Left ventricle myocardium superior (tissue), 1 donor: ENCODE measurements at regions not wholly inside any gene's neighbourhood (a gene's known extent, or its start where the extent isn't known, plus 50 kb on each side); places are given as distances from the start of the nearest gene placed in this dataset.
"Not testable (repeated sequence)": the region's sequence is repeated elsewhere in the genome, so short reads cannot be mapped to it uniquely, and the experiment has no call there.

Experiments
- ATAC-seq: fragments of 200-7000 bp; cut with Tn5 transposase; one replicate; pipeline ENCODE4 v1.9.1; 2020; ENCODE audit warnings: mild to moderate bottlenecking, moderate library complexity
- DNase-seq: peaks from one replicate; pipeline ENCODE4 v3.0.0-alpha.2; 2020
- intact Hi-C: fragments of 100-400 bp; cut with micrococcal nuclease; formaldehyde crosslinking; loops from one replicate; pipeline ENCODE4 v1.11.0; 2022
- donor health status: DM: no; HTN: yes; CAD: no; lungs with severe emphysema.

- ATAC-seq, result no peak
- intact Hi-C loops, result no loop called here
- no peak for DNase-seq
Measured at GRCh38 chr10:130714742-130715467, 578.7 kb downstream of the GLRX3 start.

DNA sequence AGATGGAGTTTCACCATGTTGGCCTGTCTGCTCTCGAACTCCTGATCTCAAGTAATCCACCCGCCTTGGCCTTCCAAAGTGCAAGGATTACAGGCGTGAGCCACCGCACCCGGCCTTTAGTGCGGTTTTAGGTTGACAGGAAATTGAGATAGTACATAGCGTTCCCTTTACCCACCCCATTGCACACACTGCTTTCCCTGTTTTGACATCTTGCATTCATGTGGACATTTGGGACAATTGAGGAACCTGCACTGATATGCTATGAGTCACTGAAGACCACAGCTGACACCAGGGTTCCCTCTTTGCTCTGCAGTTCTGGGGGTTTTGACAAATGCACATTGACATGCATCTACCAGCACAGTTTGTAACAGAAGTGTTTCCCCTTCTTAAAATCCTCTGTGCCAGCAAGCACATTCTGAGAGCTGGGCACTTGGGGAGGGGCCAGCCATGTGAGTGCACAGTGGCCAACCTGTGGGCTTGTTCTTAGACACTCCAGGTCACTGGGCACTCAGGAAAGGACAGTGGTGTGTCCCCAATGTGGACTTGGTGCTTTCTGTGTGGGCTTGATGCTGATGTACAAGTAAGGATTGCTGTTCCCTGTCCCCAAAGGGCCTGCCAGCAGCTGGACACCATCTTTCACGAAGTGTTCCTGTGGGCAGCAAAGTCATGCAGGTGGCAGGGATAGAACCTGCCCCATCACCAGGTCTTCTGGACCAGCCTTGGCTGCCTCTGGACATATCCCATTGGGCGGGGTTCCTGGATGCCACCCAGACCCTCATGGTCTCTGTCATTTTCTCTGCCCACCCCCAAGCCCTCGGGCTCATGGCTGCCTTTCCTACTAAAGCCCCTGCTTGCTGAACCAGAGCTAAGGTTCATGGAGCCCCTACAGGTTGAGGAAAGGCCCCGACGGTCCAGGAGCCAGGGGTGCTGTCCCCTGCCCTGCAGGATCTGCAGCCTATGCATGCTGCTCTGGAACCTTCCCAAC lies 579.8 kb downstream of the GLRX3 start:
- ATAC-seq, result no peak
- intact Hi-C loops, result no loop called here
- DNase-seq, result no peak

DNA sequence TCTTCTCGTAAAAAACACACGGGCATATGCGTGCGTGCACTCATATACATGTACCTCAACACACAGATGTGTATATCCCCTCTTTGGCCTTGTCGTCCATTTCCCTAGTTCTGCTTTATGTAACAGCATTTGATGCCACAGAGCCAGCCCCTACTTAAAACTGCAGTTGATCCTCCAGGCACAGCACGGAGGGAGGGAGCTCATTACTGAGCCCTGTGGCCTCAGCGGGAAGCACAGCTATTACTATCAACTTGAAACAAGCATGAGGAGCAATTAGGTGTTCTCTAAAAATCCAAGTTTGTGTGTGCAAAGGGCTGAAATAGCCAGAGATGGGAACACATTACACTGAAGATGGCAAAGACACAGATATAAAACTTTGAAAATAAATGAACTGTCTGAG lies 580.9 kb downstream of the GLRX3 start:
- intact Hi-C loops, result no loop called here
- ATAC-seq (no peak), DNase-seq (no peak)

DNA sequence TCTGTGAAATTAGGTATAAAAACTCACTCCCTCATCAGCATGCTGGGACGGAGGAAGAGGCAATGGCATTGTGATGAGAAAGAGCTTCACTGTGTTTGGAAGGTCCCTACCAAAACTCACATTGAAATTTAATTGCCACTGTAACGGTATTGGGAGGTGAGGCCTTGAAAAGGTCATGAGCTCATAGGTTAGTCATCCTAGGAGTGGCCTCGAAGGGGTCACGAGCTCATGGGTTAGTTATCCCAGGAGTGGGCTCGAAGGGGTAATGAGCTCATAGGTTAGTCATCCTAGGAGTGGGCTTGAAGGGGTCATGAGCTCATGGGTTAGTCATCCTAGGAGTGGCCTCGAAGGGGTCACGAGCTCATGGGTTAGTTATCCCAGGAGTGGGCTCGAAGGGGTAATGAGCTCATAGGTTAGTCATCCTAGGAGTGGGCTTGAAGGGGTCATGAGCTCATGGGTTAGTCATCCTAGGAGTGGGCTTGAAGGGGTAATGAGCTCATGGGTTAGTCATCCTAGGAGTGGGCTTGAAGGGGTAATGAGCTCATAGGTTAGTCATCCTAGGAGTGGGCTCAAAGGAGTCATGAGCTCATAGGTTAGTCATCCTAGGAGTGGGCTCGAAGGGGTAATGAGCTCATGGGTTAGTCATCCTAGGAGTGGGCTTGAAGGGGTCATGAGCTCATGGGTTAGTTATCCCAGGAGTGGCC lies 582.7 kb downstream of the GLRX3 start:
- ATAC-seq, intact Hi-C loops: not testable (repeated sequence)

DNA sequence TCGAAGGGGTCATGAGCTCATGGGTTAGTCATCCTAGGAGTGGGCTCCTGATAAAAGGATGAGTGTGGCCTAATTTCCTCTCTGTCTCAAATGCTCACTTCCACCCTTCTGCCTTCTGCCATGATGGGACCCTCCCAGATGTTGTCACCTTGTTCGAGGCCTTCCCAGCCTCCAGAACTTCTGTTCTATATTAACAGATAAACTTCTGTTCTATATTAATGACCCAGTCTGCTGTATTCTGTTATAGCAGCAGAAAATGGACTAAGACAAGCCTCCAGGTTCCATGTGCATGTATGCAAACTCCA lies 583.2 kb downstream of the GLRX3 start:
- intact Hi-C loops, result no loop called here
- ATAC-seq, result no peak
- DNase-seq, result no peak

More for the DNA sequence above, 582.7 kb downstream of the GLRX3 start:
- DNase-seq, result not testable (repeated sequence)

DNA sequence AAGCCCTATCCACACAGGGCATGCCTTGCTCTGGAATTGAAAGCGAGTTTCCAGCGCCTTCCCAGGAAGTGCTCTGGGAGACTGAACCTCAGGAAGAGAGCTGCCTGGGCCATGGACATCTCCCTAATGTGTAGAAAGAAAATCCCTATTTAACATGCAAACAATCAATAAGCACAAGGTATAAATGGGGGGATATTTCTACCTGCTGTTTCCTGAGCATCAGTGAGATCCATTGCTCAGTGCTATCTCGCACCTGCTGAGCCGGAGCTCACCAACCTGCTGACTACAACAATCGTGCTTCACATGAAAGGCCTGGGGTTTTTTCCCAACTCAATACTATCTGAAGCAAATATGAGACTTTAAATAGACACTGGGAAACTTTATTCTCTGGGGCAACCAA lies 584.0 kb downstream of the GLRX3 start:
- intact Hi-C loops, result no loop called here
- ATAC-seq (no peak), DNase-seq (no peak)

GRCh38 chr10:130721971-130722370 lies 585.8 kb downstream of the GLRX3 start:
- DNase-seq (peak; percentile 1), ATAC-seq (no peak)
- intact Hi-C loops, result no loop called here

DNA sequence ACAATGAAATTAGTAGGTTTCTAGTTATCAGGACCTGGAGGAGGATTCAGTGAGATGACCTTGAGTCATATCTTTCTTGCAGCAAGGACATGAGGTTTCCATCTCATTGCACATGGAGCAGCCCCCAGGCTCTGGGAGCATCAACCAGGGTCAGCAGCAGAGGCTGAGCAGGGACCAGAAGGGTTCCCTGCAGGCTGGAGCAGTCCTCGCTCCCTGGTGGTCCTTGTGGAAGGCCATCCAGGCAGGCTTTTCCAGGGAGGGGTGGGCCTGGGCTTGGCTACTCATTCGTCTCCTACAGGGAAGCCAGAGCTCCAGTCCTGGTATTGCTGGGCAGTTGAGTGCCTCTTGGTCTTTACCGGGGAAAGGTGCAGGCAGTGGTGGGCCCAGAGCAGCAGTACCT lies 587.5 kb downstream of the GLRX3 start:
- DNase-seq (peak; percentile 4), ATAC-seq (no peak)
- intact Hi-C loops, result no loop called here

DNA sequence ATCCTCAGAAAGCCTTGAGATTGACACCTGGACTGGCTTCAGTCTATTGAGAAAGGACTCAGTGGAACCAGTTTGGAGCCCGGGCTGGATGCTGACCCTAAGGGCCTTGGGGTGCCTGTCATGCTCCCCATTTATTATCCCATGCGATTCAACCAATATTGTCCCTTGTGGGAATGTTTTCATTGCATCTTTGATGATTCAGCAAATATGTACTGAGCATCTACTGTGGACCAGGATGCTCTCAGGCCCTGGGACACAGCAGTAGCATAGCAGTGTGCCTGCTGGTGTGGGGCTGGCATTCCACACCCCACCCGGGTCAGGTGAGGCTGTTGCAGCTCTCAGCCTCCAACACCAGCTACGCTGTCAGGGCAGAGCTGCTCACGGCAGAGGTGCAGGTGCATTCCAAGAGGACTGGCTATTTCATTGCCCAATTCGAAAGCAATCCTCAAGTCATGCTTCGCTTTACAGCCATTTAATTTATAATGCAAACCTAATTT lies 586.0 kb downstream of the TCERG1L start:
- intact Hi-C loops, result no loop called here
- no peak for ATAC-seq

GRCh38 chr10:130726996-130727725 lies 584.4 kb downstream of the TCERG1L start:
- DNase-seq, result peak; percentile 10
- ATAC-seq, result no peak
- intact Hi-C loops, result no loop called here

More for the DNA sequence above, 586.0 kb downstream of the TCERG1L start:
- DNase-seq, result peak; percentile 11

DNA sequence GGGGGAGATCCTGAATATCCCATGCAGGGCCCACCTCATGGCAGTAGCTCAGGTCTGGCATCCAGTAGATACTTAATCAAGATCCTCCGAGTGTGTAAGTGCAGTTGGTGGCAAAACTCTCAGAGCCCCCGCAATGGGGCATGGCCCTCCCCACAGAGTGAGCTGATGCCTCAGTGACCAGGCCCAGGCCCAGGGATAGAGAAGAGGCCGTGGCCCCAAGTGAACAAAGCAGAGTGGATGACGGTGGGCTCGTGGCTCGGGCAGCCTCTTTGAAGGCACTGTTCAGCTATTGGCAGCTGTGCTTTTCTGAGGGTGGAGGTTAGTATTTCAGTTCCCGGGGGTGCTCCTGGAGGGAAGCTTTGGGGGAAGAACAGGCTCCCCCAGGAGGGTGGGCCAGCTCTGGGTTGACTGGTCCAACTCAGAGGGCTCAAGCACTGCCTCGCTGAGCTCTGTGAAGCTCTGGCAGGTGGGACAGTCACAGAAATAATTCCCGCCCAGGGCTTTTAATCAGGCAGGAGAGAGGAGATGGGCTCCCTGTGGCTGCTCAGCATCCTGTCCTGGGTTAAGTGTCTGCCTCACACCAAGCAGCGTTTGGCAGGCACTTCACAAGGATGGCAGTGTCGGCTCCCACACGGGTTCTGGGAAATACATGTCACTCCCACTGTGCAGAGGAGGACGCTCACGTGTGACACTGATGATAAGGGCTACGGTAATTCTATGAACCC lies 583.6 kb downstream of the TCERG1L start:
- intact Hi-C loops, result no loop called here
- DNase-seq, result peak; percentile 8

DNA sequence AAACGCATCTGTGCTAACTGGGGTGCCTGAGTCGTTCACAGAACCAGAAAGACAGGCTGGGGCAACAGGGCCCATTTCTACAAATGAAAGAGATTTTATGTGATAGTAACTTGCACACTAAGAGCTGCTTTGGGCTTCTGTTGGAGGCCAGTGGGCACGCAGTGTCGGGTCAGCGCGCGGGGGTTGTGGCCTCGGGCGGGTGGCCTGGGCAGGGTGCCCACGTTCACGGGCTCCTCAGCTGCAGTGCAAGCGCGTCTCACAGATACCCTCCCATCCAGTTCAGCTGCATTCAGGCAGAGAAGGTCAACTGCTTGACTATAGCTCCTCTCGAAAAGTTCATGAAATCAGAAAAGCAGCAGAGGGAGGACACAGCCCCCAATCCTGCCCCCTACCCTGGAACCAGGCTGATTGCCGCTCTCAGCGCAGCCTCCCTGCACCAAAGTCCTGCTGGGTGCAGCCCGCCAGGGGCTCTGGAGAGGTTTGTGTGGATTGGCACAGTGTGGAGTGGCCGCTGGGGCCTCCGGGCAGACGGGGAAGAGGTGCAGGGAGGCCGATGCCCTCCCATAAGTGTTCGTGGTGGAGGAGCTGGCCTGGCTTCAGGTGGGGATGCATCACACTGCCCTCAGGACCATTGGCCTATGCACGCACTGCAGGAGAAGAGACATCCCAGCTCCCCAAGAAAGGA lies 582.8 kb downstream of the TCERG1L start:
- intact Hi-C loops, result no loop called here
- ATAC-seq, result no peak
- DNase-seq, result peak; percentile 14

More for the DNA sequence above, 583.6 kb downstream of the TCERG1L start:
- no peak for ATAC-seq

DNA sequence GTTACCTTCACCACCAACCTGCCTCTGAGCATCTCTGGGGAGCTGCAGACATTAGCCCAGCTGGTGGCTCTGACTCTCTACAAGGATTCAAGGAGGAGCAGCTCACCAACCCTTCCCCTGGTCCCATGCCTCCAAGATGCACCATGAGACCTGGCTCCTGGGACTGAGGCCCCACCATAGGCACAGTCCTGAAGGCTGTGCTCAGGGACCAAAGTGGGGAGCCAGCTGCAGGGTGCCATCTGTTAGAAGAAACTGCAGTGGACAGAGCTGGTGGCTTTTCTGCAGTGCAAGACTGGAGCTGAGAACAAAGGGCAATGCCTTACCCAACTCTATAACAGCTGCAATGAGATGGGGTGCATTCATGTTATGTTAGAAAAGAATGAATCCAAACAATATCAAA lies 581.6 kb downstream of the TCERG1L start:
- intact Hi-C loops, result no loop called here
- ATAC-seq (no peak), DNase-seq (no peak)

DNA sequence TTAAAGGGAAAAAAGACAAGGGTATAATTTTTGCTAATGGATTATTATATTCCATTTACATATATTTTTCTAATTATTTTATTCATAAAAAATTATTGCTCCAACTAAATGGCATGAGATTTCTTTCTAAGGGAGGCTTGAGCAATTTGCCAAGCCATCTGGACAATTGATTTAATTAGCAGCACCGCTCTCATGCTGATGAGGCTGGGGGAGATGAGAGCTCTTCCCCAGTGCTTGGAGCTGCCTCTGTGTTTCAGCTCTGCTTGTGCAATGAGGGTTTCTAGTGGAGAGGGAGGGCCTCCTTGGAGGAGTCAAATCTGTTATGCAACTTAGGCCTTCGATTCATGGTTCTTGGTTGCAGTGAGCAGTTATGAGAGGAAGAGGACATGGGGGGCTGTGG lies 574.3 kb downstream of the TCERG1L start:
- DNase-seq, result no peak
- intact Hi-C loops, result no loop called here
- ATAC-seq, result no peak

DNA sequence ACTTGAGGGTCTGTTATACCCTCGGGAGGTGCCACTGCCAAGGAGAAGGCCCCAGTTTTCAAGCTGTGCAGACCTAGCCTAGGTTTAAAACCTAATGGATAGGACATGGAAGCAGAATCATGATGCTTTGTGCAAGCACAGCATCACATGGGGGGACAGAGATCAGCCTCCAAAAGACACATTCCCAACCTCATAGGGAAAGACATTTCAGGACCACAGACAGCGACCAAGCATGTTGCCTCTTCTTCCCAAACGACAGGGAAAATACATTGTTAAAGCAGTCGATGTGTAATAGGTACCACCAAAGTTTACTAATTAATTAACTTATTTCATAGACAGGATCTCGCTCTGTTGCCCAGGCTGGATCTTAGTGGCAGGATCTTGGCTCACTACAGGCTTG lies 573.9 kb downstream of the TCERG1L start:
- ATAC-seq (no peak), DNase-seq (no peak)
- intact Hi-C loops, result no loop called here

DNA sequence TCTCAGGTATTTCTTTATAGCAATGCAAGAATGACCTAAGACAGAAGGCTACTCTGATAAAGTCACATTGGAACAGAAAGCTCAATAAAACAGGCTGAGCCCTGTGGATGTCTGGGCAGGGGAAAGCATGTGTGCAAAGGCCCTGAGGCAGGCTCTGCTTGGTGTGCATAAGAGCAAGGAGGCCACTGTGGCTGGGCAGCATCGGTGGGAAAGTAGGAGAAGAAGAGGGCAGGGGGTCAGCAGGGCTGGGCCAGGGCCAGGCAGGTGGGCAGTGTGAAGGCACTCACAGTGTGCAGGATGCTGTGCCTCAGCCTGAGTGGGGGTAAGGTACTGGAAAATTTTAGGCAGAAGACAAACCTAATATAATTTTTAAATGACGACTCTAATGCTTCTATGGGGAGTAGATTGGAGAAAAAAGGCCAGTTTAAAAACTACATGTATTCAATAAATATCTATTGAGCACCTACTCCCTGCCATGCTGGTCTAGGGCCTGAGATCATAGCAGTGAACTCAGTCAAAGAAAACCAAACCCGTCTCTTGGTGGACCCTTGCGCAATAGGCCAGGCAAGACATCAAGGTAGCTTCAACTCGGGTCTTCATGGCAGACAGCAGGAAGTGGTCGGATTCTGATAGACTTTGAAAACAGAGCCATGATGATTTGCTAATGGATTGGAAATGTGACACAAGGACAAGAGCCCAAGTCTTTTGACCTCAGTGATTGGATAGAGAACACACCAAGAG lies 572.3 kb downstream of the TCERG1L start:
- DNase-seq (no peak), ATAC-seq (no peak)
- intact Hi-C loops, result no loop called here

DNA sequence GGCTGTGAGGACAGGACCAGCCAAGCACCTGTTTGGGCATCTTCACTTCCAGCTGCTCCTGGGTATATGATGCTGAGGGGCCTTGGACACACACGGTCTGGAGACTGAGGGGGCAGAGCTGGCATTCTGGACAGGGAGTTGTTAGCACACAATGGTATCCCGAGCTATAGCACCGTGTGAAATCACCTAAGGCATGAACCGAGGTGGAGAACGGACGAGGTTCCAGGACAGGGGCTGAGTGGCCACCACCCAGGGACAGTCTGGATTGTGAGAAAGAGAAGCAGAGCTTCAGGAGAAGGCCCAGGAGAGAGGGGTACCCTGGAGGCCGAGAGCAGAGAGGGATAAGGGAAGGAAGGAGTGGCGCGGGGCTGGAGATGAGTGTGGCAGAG lies 571.8 kb downstream of the TCERG1L start:
- intact Hi-C loops, result no loop called here
- ATAC-seq (no peak), DNase-seq (no peak)
